HT-29 (cell line): ENCODE measurements at regions not wholly inside any gene's neighbourhood (a gene's known extent, or its start where the extent isn't known, plus 50 kb on each side); places are given as distances from the start of the nearest gene placed in this dataset.

Experiments
- DNase-seq: peaks from one replicate; pipeline ENCODE4 v3.0.0-alpha.2; 2015; ENCODE audit warnings: low spot score

GRCh38 chr10:118501171-118501570 lies 94.3 kb downstream of the PRLHR start:
- no peak for DNase-seq

- DNase-seq = no peak
These were observed 94.9 kb downstream of the PRLHR start for GRCh38 chr10:118500477-118501104.

- no peak for DNase-seq
These were observed 96.3 kb downstream of the PRLHR start for GRCh38 chr10:118499186-118499585.

- DNase-seq = no peak
These were observed 96.8 kb downstream of the PRLHR start for GRCh38 chr10:118498623-118499022.

GRCh38 chr10:118497227-118497626 lies 98.2 kb downstream of the PRLHR start:
- DNase-seq = no peak

GRCh38 chr10:118496525-118496924 lies 98.9 kb downstream of the PRLHR start:
- DNase-seq = no peak

- no peak for DNase-seq
These were observed 99.9 kb downstream of the PRLHR start for GRCh38 chr10:118495499-118495898.

GRCh38 chr10:118491055-118491454 lies 104.4 kb downstream of the PRLHR start:
- DNase-seq = no peak

GRCh38 chr10:118488710-118489497 lies 106.5 kb downstream of the PRLHR start:
- DNase-seq = no peak

GRCh38 chr10:118485641-118486040 lies 109.8 kb downstream of the PRLHR start:
- DNase-seq = no peak

- DNase-seq = no peak
These were observed 111.1 kb downstream of the PRLHR start for GRCh38 chr10:118484152-118484871.

GRCh38 chr10:118483496-118483895 lies 112.0 kb downstream of the PRLHR start:
- no peak for DNase-seq

- no peak for DNase-seq
These were observed 112.8 kb downstream of the PRLHR start for GRCh38 chr10:118482393-118483331.

GRCh38 chr10:118481871-118482270 lies 113.6 kb downstream of the PRLHR start:
- DNase-seq = no peak

GRCh38 chr10:118475214-118475613 lies 120.2 kb downstream of the PRLHR start:
- no peak for DNase-seq

- DNase-seq = no peak
These were observed 121.3 kb downstream of the PRLHR start for GRCh38 chr10:118474111-118474510.

GRCh38 chr10:118473305-118473960 lies 122.0 kb downstream of the PRLHR start:
- no peak for DNase-seq

GRCh38 chr10:118472415-118473304 lies 122.8 kb downstream of the PRLHR start:
- no peak for DNase-seq

GRCh38 chr10:118471863-118472262 lies 123.6 kb downstream of the PRLHR start:
- DNase-seq = no peak

- no peak for DNase-seq
These were observed 125.0 kb downstream of the PRLHR start for GRCh38 chr10:118470470-118470869.
